DMS53 (cell line): ENCODE measurements at regions not wholly inside any gene's neighbourhood (a gene's known extent, or its start where the extent isn't known, plus 50 kb on each side); places are given as distances from the start of the nearest gene placed in this dataset.
"Not testable (repeated sequence)": the region's sequence is repeated elsewhere in the genome, so short reads cannot be mapped to it uniquely, and the experiment has no call there.

ENCODE experiments used
- DNase-seq: peaks from one replicate; lab custom pipeline; 2025; lab: John Stamatoyannopoulos, UW

DNA sequence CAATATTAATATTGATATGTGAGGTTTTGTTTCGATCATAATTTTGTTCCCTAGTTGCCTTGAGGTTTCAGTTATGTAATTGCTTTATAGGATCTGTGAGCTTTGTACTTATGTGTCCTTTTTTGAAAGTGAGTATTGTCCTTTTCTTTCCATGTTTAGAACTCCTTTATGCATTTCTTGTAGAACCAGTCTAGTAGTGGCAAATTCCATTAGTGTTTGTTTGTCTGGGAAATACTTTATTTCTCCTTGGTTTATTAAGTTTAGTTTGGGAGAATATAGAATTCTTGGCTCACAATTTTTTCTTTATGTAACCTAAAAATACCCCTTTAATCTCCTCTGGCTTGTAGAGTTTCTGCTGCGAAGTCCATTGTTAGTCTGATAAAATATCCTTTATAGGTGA lies 127.5 kb upstream of the KITLG start:
- DNase-seq: no peak

DNA sequence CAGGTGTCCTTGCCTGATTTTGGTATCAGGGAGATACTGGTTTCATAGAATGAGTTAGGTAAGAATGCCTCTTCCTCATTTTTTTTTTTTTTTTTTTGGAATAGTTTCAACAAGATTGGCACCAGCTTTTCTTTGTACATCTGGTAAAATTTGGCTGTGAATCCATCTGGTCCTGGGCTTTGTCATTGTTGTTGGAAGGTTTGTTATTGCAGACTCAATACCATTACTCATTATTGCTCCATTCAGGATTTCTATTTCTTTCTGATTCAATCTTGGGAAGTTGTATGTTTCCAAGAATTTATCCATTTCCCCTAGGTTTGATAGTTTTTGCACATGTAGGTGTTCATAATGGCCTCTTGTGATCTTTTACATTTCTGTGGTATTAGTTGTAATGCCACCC lies 126.0 kb upstream of the KITLG start:
- no peak for DNase-seq

DNA sequence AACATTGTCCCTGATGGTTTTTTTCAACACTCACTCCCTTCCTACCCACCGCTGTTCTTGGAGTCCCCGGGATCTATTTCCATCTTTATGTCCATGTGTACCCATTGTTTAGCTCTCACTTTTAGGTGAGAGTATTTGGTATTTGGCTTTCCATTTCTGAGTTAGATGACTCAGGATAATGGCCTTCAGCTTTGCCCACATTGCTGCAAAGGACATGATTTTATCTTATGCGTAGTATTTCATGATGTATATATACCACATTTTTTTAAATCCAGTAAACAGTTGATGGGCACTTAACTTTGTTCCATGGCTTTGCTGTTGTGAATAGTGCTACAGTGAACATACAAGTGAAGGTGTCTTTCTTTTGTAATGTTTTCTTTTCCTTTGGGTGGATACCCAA lies 123.5 kb upstream of the KITLG start:
- no peak for DNase-seq

DNA sequence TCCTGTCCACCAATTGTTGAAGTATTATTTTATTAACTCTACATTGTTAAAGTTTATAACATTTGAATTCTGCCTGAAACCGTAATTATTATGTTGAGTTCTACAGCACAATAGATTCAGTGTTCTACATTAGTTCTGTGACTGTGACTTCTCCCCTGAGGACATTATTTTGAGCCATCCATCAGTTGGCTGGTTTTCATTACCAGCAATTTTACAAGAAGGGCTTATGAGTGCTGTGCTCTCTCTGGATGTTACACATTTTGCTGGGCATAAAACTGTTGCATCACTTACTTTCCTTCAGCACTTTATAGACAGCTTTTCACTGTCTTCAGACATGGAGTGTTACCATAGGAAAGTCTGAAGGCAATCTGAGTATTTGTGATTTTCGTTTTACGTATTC lies 118.2 kb upstream of the KITLG start:
- no peak for DNase-seq

DNA sequence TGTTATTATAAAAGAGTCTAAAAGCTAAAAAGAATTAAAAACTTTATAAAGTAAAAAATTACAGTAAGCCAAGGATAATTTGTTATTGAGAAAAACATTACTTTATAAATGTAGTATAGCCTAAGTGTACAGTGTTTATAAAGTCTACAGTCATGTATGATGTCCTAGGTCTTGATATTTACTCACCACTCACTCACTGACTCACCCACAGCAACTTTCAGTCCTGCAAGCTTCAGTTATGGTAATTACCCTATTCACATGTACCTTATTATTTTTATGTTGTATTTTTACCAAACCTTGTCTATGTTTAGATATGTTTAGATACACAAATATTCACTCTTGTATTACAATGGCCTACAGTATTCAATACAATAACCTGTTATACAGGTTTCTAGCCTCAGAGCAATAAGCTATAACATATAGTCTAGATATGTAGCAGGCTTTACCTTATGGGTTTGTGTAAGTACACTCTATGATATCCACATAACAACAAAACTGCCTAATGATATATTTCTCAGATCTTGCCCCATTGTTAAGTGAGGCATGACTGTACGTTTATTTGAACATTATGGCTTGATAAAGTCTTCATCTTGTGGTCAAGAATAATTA lies 113.7 kb upstream of the KITLG start:
- DNase-seq: peak; percentile 68

DNA sequence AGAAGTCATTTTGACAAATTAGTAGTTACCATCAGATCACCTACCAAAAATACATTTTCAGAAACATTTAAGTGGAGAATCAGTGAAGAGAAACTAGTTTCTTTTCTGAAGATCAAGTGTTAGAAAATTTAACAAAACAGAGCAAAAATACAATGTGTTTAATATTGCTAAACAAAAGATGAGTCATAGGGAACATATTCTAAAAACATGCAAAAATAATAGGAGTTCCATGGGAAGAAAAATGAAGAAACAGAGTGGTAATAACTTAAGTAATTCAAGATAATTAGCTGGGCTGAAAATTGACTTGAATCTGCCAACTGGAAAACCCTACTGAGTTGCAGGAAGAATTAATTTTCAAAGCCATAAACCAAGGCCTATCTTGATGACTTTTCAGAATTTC lies 111.5 kb upstream of the KITLG start:
- no peak for DNase-seq

DNA sequence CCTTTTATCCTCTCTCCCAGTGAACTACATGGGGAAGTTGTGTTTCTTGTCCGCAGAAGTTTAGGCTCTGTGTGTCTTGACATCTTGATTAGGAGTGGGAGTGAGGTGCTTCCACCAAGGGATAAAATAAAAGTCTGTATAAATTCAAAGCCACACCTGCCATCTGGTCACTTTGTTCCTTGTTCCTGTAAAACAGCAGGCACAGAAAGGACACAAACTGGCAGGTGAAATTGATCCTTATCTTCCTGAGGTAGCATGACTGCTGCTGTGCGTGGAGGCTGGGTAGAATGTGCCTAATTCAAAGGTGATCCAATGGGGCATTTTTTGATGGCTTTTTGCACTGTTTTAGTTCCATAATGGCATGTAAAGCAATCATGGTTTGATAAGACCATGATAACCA lies 104.3 kb upstream of the KITLG start:
- DNase-seq: peak; percentile 21

DNA sequence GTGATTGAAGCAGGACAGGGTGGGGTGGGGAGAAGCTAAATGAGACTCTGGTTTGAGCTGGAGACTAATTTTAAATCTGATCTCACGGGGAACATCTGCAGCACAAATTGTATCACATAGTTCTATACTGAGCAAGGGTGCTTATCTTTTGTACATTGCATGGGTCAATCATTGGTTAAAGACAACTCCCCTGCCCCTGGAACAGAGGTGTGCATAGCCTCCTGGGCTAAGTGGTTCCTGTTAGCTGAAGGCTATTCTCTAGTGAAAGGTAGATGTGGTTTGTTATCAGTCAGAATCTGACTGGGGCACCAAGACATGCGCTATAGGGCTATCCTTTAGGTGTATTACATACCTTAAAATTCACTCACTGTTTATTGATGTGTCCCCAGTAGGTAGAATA lies 103.9 kb upstream of the KITLG start:
- DNase-seq: no peak

DNA sequence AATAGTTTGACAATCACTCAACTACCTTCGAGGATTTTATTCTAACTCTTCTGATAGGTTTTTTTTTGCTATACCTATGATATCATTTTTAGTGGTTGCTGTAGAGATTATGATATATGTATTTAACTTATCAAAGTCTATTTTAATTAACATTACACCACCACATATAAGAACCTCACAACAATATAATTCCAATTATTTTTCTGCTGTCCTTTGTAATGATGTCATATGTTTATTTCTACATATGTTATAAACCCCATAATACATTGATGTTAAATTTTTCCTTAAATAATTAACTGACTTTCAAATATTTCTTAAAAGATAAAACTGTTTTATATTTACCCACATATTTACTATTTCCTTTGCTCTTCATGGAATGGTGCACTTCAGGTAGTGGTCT lies 103.4 kb upstream of the KITLG start:
- DNase-seq: no peak

DNA sequence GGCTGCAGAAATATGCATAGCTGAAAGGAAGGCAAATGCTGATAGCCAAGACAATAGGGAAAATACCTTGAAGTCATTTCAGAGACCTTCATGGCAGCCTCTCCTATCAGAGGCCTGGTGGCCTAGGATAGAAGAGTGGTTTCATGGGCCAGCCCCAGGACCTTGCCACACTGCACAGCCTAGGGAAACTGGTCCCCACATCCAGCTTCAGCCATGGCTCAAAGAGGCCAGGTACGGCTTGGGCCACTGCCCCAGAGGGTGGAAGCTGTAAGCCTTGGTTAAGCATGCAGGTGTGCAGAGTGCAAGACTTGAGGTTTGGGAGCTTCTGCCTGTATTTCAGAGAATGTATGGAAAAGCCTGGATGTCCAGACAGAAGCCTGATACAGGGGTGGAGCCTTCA lies 101.0 kb upstream of the KITLG start:
- no peak for DNase-seq

DNA sequence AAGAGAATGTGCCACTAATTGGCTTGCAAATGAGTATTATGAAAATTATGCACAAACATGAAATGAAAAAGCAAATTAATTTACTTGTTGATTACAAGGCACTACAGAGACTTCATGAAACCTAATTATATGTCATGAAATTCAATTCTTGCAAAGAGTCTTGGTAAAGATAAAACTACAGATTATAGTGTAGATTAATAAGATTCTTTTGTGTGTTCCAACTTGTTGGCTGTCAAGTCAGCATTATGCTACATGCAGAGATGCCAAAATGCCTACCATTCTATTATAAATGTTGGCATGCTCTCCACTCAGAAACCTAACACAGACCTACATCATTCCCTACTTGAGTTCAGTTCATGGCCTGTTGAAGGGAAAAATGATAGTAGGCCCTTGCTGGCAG lies 97.2 kb upstream of the KITLG start:
- DNase-seq: no peak

DNA sequence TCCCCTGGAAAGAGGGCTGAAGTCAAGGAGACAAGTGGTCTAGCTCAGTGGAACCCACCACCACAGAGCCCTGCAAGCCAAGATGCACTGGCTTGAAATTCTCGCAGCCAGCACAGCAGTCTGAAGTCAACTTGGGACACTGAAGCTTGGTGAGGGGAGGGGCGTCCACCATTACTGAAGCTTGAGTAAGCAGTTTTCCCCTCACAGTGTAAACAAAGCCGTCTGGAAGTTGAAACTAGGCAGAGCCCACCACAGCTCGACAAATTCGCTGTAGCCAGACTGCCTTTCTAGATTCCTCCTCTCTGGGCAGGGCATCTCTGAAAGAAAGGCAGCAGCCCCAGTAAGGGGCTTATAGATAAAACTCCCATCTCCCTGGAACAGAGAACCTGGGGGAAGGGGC lies 87.3 kb upstream of the KITLG start:
- not testable (repeated sequence) for DNase-seq

DNA sequence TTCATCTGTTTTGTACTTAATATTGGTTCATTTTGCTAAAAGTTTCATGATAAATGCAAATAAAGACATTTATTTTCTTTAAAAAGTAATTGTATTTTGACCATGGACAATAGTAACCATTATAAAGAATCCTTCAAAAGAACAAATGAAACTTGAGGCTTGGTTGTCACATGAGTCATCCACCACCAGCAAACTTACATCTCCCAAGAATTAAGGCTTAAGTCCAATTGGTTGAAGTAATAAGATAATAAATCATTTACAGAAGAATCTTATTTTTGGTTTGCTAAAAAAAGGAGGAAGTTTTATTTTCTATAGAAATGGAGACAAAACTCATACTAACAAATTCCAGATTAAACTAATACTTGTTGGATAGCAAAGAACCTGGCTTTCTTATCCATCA lies 84.8 kb upstream of the KITLG start:
- DNase-seq: no peak

DNA sequence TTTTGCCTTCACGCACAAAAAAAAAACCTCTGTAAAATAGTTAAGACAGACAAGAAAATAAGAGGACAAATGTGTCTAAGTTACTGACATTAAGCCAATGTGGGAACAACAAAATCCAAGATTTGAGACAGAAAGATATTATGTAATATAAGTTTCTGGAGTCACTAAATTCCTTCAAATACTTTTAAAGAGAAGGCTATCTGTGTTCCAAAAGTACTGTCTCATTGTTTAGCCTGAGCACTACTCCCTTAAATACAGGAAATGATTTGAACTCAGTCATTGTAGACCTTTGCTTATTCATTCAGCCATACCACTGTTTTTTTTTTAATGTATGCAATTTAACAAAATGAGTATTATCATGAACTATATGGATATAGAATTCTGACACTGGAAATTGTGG lies 82.7 kb upstream of the KITLG start:
- no peak for DNase-seq

DNA sequence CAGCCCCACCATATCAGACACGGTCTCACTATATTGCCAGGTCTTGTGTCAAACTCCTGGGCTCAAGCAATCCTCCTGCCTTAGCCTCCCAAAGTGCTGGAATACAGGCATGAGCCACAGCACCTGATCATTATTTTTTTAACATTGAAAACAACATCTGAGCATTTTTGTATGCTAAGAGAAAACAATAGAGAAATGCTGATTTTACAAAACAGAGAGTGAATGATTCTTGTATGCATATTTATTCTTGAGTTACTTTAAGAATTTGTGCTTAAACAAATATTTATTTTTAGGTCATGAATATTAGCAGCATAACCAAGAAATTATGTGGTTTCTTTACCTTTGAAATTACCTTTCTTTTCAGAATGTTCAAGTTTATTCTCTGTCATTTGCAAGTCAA lies 81.8 kb upstream of the KITLG start:
- no peak for DNase-seq

DNA sequence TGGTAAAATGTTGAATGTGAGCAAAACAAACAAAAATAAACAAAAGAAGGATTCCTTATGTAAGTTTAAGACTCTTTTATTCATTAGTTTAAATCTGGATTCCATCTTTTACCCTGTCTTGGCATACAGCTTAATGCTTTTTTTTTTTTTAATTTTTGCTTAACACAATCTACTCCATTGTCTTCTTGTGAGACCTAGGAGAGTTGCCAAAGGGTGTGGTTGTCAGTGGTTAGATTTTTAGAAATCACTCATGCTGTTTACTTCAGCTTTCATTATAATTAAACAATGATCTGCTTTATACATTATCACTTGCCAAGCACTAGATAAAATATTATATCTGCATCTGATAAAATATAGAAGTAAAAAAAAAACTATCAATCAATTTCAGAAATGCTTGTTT lies 77.7 kb upstream of the KITLG start:
- no peak for DNase-seq

DNA sequence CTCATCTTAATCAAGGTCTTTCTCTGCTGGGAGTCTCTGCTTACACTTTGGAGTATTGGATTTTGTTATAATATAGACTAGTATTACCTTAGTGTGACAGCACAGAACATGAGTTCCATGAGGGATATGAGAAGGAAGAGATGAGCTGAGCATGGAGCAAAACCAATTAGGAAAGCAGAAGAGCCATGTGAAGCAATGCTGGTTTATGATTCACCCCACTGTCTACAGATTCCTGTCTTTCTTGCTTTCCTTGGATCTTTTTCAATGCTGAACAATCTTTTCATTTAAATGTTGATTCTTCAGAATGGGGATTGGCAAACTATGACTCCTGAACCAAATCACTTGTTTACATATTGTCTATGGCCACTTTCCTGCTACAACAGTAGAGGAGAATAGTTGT lies 70.4 kb upstream of the KITLG start:
- DNase-seq: no peak

DNA sequence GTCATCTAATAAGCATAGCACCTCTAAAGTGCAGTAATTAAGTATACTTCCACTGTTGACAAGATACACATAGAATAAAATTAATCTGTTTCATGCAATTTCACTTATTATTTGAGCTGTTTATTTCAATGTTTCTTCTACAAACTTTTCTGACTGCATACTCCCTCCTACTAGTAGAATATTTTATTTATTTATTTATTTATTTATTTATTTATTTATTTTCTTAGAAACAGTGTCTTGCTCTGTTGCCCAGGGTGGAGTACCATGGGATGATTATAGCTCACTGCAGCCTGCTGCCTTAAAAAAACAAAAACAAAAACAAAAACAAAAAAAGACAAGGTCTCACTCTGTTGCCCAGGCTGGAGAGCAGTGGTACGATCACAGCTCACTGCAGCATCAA lies 68.4 kb upstream of the KITLG start:
- no peak for DNase-seq

DNA sequence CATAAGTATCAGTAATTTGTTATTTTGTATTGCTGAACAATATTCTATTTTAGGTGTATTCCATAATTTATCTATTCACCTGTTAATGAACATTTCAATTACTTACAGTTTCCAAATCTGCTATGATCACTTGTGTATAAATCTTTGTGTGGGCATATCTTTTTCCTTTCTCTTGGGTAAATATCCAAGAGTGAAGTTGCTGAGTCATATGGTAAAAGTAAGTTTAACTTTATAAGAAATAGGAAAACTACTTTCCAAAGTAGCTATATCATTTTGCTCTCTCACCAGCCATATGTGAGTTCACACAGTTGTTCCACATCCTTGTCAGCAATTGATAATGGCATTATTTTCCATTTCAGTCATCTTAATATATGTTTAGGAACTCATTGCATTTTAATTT lies 66.6 kb upstream of the KITLG start:
- DNase-seq: no peak

DNA sequence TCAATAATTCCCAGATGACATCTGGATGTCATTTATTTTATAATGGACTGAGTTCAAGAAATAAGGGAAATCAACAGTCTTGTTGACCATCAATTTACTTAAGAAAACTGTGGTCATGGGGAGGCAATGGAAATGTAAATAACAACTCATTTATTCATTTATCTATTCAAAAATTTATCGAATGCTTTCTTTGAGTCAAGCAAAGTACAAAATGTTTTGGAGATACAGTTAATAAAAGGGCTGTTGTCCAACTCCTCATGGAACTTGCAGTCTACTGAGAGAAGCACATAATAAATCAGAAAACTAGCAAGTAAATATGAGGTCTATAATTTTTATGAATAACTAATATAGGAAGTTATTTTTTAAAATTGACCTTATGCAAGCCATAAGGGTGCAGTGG lies 65.5 kb upstream of the KITLG start:
- DNase-seq: no peak

DNA sequence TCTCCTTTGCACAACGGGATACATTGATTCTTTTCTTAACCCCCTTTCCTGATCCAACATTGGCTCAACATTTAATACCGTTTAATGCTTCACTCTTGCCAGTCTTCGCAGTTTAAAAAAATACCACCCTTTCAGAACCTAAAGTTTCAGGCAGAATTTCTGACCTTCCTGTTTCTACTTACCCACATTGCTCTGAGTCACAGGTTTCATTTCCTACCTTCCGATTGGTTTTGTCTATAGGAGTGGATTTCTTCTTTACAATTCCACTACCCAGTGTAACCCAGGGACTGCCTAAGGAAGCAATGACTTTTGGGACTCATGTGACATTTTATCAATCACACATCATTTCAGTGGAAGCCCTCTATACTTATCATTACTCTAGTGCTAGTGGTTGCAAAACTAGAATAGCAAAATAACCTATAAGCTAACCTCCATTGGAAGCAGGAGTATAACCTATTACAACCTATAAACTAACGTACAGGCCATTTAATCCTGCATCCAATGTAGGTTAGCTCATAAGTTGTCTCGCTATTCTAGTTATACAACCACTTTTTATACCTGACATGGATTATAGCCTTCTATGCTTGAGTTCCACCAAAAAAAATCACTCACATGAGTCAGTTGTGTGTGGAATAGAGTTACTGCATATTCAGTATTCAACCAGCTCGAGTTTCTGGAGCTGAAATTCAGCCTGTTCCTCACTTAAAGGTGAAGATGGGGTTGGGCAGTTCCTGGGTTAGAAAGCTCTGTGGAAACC lies 64.9 kb upstream of the KITLG start:
- no peak for DNase-seq

DNA sequence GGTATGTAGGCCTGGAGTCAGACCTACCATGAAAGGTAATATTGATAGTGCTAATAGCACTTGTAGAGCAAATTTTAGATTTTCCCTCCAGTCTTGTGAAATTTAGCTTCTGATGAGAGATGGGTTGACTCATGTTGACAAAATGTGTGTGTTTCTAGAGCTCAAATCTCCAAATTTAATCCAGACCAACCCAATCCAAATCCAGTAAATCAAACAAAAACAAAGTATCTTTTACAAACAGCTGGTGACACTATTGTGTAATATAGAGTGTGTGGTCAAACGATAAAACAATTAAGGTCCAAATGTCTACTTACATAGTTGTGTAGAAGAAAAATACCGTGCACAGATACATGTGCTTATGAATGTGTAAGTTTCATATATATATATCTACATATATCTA lies 63.4 kb upstream of the KITLG start:
- no peak for DNase-seq

DNA sequence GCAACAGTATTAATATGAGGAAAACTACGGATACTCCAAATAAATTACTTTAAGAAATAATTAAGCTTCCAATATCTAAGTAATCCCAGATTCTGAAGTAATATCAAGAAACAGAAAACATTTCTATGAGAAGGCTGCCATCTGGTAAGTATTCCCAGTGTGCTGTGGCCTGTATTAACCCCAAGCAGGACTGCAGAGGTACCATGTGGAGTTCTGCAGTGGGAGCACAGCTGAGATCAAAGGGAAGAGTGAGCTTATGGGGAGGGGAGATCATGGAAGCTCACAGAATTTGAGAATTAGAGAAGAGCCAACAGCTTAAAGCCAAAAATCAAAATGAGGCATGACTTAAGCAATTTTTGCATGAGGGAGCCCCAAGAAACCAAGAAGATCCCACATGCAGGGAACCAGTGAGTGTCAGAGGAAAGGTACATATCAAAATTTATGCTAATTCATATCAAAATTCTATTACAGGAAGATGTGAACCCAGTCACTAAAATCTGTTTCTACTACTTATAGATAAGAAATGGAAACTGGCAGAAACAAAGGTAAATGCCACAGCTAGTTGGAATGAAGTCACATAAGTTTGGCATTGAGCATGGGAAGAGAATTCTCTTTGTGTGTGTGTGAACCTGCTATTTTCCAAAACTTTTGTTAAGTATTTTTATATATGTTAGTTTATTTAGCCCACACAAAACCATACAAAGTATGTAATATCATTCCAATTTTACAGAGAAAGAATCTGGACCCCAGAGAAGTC lies 62.6 kb upstream of the KITLG start:
- DNase-seq: no peak
